IMR-90 (cell line): ENCODE measurements at regions not wholly inside any gene's neighbourhood (a gene's known extent, or its start where the extent isn't known, plus 50 kb on each side); places are given as distances from the start of the nearest gene placed in this dataset.

Source experiments
- CEBPB ChIP-seq: IDR thresholded peaks from 2 replicates; pipeline ENCODE4 v1.6.1; 2012; ENCODE audit warnings: low read depth, low read length, improper control_type of control experiment
- CHD1 ChIP-seq: IDR thresholded peaks from 2 replicates; pipeline ENCODE4 v1.6.1; 2012; ENCODE audit warnings: low read depth, low read length, improper control_type of control experiment
- CTCF ChIP-seq: conservative IDR thresholded peaks from 2 replicates; pipeline ENCODE4 v1.5.1; 2012; ENCODE audit warnings: mild to moderate bottlenecking, low read depth, low read length, improper control_type of control experiment
- FOS ChIP-seq: fragments of 150-350 bp; IDR thresholded peaks from 2 replicates; pipeline ENCODE4 v1.6.1; 2016; ENCODE audit warnings: low read depth, low read length
- NFE2L2 ChIP-seq: fragments of 150-350 bp; IDR thresholded peaks from 2 replicates; pipeline ENCODE4 v1.6.1; 2016; ENCODE audit warnings: low read depth, mild to moderate bottlenecking, low read length
- POLR2A ChIP-seq: IDR thresholded peaks from 2 replicates; pipeline ENCODE4 v1.6.1; 2012; ENCODE audit warnings: mild to moderate bottlenecking, low read depth, low read length

GRCh38 chr17:34414339-34414738 is 51.3 kb upstream of the CCL1 start:
- TF ChIP-seq POLR2A (no peak), CTCF (no peak), CEBPB (no peak), FOS (no peak), CHD1 (no peak), NFE2L2 (no peak)
